WERI-Rb-1 (cell line): ENCODE measurements at regions not wholly inside any gene's neighbourhood (a gene's known extent, or its start where the extent isn't known, plus 50 kb on each side); places are given as distances from the start of the nearest gene placed in this dataset.

Source experiments
- DNase-seq: peaks from one replicate; pipeline ENCODE4 v3.0.0-alpha.2; 2020
- H3K27ac ChIP-seq: fragments of 250-450 bp; sonication (Bioruptor Pico); 2 replicates; pipeline ENCODE4 v1.5.1; 2020; ENCODE audit warnings: mild to moderate bottlenecking, moderate library complexity
- H3K27me3 ChIP-seq: fragments of 250-450 bp; sonication (Bioruptor Pico); 2 replicates; pipeline ENCODE4 v1.5.1; 2021; ENCODE audit warnings: mild to moderate bottlenecking, low read depth, moderate library complexity; ENCODE audit not compliant: insufficient read depth, severe bottlenecking
- H3K36me3 ChIP-seq: fragments of 250-450 bp; sonication (Bioruptor Pico); 2 replicates; pipeline ENCODE4 v1.5.1; 2020; ENCODE audit warnings: mild to moderate bottlenecking, moderate library complexity
- H3K4me3 ChIP-seq: 2 replicates; pipeline ENCODE4 v1.5.1; 2011; ENCODE audit warnings: low read depth, mild to moderate bottlenecking, control low read depth, low read length
- H3K9me3 ChIP-seq: fragments of 250-450 bp; sonication (Bioruptor Pico); 2 replicates; pipeline ENCODE4 v1.5.1; 2021; ENCODE audit warnings: mild to moderate bottlenecking, moderate library complexity; ENCODE audit not compliant: severe bottlenecking
- CTCF ChIP-seq: IDR thresholded peaks from 2 replicates; pipeline ENCODE4 v1.5.1; 2011; ENCODE audit warnings: low read depth, mild to moderate bottlenecking, control low read depth, inconsistent platforms, low read length

DNA sequence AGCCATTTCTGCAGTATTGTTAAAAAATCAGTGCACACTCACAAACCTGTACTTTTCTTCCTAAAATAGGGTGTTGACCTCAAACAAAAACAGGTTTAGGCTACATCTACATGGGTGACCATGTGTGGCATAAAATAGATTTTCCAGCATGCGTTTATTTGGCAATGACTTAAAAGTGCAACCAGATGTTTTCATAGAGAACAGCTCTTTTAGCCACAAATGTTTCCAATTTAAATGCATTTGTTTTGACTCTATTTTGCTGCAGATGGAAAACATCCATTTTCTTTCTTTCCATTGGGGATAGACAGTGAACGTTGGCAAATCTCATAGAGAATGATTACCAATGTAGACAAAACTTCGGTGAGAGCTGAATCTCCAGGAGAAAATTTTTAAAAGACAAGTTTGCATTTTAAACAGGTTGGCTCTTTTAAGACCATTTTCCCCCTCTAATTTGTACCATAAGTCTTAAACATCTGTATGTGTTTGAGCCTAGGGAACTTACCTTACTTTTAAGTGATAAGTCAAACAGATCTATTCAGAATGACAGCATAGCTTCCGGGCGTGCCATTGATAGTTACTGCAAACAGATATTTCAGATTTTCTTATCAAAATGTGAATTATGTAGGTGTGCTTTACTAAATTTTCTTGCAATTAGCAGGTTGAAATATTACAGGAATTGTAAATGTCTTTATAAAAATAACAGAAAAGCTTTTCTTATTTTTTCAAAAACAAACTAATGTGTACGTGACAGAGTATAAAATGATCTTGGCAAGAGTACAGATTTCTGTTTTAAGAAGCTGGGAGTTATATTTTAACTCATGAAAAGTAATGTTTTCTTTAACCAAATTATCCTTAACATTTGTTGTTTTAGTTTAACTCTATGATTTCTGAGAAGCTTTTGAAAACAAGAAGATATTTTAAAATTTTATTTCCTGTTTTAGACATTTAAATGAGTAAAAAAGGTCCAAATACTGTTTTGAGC lies 144.9 kb downstream of the HGF start:
- DNase-seq, result no peak
- TF ChIP-seq CTCF, result no peak
- no peak overlapping the region for H3K4me3 ChIP-seq
- H3K27me3 ChIP-seq, result no peaks in the 10 kb centered on the region
- H3K27ac ChIP-seq, result no peak overlapping the region
- no peaks in the 10 kb centered on the region for H3K9me3 ChIP-seq
- H3K36me3 ChIP-seq, result no peaks in the 10 kb centered on the region

DNA sequence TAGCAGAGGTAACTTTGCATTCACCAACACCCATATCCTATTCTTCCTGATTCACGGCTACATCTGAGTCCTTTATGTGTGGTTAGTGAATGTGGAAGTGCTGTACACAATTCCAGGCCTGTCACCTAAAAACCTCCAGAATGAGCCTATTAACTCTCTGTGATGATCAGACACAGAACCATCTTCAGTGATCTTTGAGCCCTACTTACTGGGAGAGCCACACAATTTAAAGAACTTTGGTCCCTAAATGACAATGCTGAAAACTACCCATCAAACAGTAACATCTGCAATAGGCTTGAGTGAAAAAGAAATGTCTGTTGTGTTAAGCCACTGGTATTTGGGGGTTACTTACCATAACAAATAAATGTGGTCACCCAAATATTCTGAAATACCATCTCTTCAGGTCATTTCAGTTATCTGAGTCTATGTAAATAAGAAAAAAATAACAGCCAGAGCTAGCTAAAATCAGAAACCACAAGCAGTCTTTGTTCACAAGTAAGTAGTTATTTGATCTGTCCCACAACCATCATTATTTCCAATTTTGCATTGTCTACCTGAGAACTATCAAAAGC lies 145.7 kb downstream of the HGF start:
- no peak overlapping the region for H3K4me3 ChIP-seq

DNA sequence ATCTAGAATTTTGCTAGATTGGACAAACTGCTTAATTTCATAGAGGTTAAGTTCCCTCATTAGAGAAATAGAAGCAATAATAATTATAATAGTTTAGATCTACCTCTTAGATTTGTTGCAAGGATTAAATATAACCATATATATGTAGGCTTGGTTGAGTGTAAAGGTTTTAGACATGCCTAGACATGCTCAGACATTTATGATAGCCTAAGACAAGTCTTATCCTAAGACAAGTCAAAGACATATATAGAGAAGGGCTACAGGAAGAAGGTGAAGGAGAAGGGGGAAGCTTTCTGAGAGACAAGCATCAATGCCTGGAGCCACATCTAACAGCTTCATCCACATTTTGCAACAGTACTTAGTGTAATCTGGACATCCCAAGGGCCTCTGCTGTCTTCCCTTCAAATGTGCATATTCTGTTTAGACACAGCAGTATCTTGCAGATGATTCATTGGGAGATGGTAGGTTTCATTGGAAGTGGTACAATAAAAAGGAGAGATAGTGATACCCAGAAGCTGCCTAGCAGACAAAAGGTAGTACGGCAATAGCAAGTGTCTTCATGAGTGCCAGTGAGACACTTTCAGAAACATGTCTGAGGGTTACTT lies 146.5 kb downstream of the HGF start:
- Histone ChIP-seq H3K27ac (no peak overlapping the region), H3K36me3 (no peaks in the 10 kb centered on the region), H3K9me3 (no peaks in the 10 kb centered on the region), H3K27me3 (no peaks in the 10 kb centered on the region), H3K4me3 (no peak overlapping the region)
- DNase-seq, result no peak
- no peak for TF ChIP-seq CTCF

More for the DNA sequence above, 145.7 kb downstream of the HGF start:
- H3K27me3 ChIP-seq, result no peaks in the 10 kb centered on the region
- no peaks in the 10 kb centered on the region for H3K9me3 ChIP-seq
- H3K36me3 ChIP-seq, result no peaks in the 10 kb centered on the region
- no peak for DNase-seq
- no peak overlapping the region for H3K27ac ChIP-seq
- TF ChIP-seq CTCF, result no peak

DNA sequence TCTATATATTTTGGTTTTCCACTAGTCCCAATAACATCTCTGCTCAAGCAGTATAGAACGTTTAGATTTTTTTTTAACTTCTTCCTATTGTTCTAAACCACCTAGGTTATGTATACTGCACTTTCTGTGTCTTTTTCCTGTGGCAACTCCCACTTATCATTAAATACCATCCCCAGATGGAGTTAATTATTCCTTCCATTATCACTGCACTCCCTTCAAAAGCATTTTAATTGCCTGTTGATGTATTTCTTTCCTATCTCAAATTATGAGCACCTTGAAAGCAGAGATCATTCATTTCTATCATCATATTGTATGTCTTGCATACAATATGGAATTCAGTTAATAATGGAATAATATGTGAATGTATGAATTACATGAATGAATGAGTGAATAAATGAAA lies 148.0 kb downstream of the HGF start:
- H3K27ac ChIP-seq, result no peak overlapping the region
- no peaks in the 10 kb centered on the region for H3K9me3 ChIP-seq
- no peak for DNase-seq
- no peak overlapping the region for H3K4me3 ChIP-seq
- no peaks in the 10 kb centered on the region for H3K36me3 ChIP-seq
- TF ChIP-seq CTCF, result no peak
- no peaks in the 10 kb centered on the region for H3K27me3 ChIP-seq

DNA sequence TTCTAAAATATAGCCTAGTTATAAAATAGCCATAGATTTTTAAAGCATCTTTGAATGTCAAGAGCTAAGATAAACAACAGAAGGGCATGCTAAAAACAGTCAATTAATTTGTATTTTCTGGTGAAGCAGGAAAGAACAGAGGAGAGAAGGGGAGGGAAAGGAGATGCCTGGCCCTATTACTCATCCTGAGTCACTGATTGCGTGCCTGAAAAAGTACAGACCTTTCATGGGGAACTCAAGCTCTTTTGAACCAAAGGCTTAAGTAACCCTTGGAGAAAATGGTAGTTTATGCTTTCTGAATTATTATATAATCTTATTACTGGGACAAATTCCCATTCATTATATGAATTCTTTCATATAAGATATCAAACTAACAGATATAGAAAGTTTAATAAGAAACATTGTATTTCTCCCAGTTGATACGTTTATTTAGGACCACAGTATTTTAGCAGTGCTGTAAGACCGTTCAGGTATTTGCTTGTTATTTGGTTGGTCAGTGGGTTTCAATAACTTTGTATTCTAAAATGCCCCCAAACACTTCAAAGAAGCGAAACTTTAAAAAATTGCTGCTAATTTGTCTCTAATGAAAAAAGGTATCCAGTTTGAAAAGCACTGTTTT lies 151.3 kb downstream of the HGF start:
- no peak for DNase-seq
- no peak for TF ChIP-seq CTCF
- no peak overlapping the region for H3K27ac ChIP-seq

More for the DNA sequence above, 151.3 kb downstream of the HGF start:
- Histone ChIP-seq H3K9me3 (no peaks in the 10 kb centered on the region), H3K4me3 (no peak overlapping the region), H3K27me3 (no peaks in the 10 kb centered on the region), H3K36me3 (no peaks in the 10 kb centered on the region)
